ENCODE measurements at regions not wholly inside any gene's neighbourhood (a gene's known extent, or its start where the extent isn't known, plus 50 kb on each side); places are given as distances from the start of the nearest gene placed in this dataset.

GRCh38 chrX:55908661-55909212 is 191.2 kb downstream of the RRAGB start:
- TF ChIP-seq CTCF (conservative IDR thresholded peaks at IDR 0.05; ENCODE audit: low read length) (no peak), EZH2phosphoT487 (IDR thresholded peaks at IDR 0.05; ENCODE audit: borderline replicate concordance) (no peak)

All from Loucy (cell line).